Stimulated activated CD8-positive, alpha-beta memory T cell treated with anti-CD3 and anti-CD28 coated beads, Interleukin-7, amount 100 ng/mL, for 24 hours (primary cell): ENCODE measurements at regions not wholly inside any gene's neighbourhood (a gene's known extent, or its start where the extent isn't known, plus 50 kb on each side); places are given as distances from the start of the nearest gene placed in this dataset.

Source experiments
- DNase-seq: peaks from one replicate; pipeline ENCODE4 v3.0.0-alpha.2; 2020; ENCODE audit warnings: low read depth

GRCh38 chr10:110436554-110437350 is 61.0 kb upstream of the DUSP5 start:
- DNase-seq, result no peak

- no peak for DNase-seq
Observed at GRCh38 chr10:110437351-110437605, 60.4 kb upstream of the DUSP5 start.

GRCh38 chr10:110437761-110438341 is 59.9 kb upstream of the DUSP5 start:
- DNase-seq, result no peak

- no peak for DNase-seq
Observed at GRCh38 chr10:110442746-110443145, 55.0 kb upstream of the DUSP5 start.

- no peak for DNase-seq
Observed at GRCh38 chr10:110443239-110444003, 54.3 kb upstream of the DUSP5 start.

GRCh38 chr10:110444004-110444337 is 53.7 kb upstream of the DUSP5 start:
- DNase-seq, result no peak

GRCh38 chr10:110445871-110446270 is 51.8 kb upstream of the DUSP5 start:
- no peak for DNase-seq

GRCh38 chr10:110446277-110446676 is 51.4 kb upstream of the DUSP5 start:
- no peak for DNase-seq

GRCh38 chr10:110446954-110447608 is 50.6 kb upstream of the DUSP5 start:
- no peak for DNase-seq

GRCh38 chr10:110447886-110448285 is 49.8 kb upstream of the DUSP5 start:
- no peak for DNase-seq
